Keratinocyte (primary cell): ENCODE measurements at regions not wholly inside any gene's neighbourhood (a gene's known extent, or its start where the extent isn't known, plus 50 kb on each side); places are given as distances from the start of the nearest gene placed in this dataset.

ENCODE experiments used
- DNase-seq: peaks from one replicate; pipeline ENCODE4 v3.0.0-alpha.2; 2011; ENCODE audit warnings: low read depth, missing footprints, low spot score
- FAIRE-seq: peaks from 2 replicates; lab custom pipeline; 2011; peaks lifted over from hg19 to GRCh38; lab: Jason Lieb, UNC
- H2AFZ ChIP-seq: 2 replicates; pipeline ENCODE4 v1.6.0; 2012; ENCODE audit warnings: low read length, control low read depth, inconsistent platforms; ENCODE audit not compliant: control insufficient read depth
- H3K27ac ChIP-seq: 2 replicates; pipeline ENCODE4 v1.5.1; 2011; ENCODE audit warnings: low read length; ENCODE audit not compliant: control insufficient read depth, insufficient read depth
- H3K27me3 ChIP-seq: 3 replicates; pipeline ENCODE4 v1.6.0; 2011; ENCODE audit warnings: low read length; ENCODE audit not compliant: control insufficient read depth, insufficient read depth; ENCODE audit errors: extremely low read depth
- H3K36me3 ChIP-seq, 2 experiments: 2 replicates in 1 of 2; 3 replicates in 1 of 2; pipeline ENCODE4 v1.5.1; 2011; ENCODE audit warnings: low read length in 2 of 2, mild to moderate bottlenecking in 1 of 2; ENCODE audit not compliant: control insufficient read depth in 2 of 2, insufficient read depth in 2 of 2; ENCODE audit errors: extremely low read depth in 1 of 2
- H3K4me1 ChIP-seq: 3 replicates; pipeline ENCODE4 v1.5.1; 2011; ENCODE audit warnings: low read length; ENCODE audit not compliant: control insufficient read depth, insufficient read depth; ENCODE audit errors: extremely low read depth
- H3K4me2 ChIP-seq: 3 replicates; pipeline ENCODE4 v1.6.0; 2011; ENCODE audit warnings: low read depth, low read length; ENCODE audit not compliant: control insufficient read depth, insufficient read depth; ENCODE audit errors: extremely low read depth
- H3K4me3 ChIP-seq, 3 experiments: fragments of 200-600 bp in 1 of 3; sonication (generic) in 1 of 3; 2 replicates in 2 of 3; 3 replicates in 1 of 3; pipeline ENCODE4 v1.5.1; 2011 to 2016; ENCODE audit warnings: low read length in 3 of 3, mild to moderate bottlenecking in 3 of 3, control low read depth in 2 of 3, inconsistent platforms in 1 of 3, low read depth in 1 of 3, mixed read lengths in 1 of 3, mixed run types in 1 of 3, moderate library complexity in 1 of 3; ENCODE audit not compliant: control insufficient read depth in 2 of 3, insufficient read depth in 2 of 3; ENCODE audit errors: extremely low read depth in 1 of 3
- H3K79me2 ChIP-seq: 2 replicates; pipeline ENCODE4 v1.6.0; 2012; ENCODE audit warnings: low read length; ENCODE audit not compliant: control insufficient read depth, insufficient read depth
- H3K9ac ChIP-seq: 3 replicates; pipeline ENCODE4 v1.6.0; 2011; ENCODE audit warnings: low read length; ENCODE audit not compliant: control insufficient read depth, insufficient read depth; ENCODE audit errors: extremely low read depth
- H3K9me1 ChIP-seq: 3 replicates; pipeline ENCODE4 v1.6.0; 2011; ENCODE audit warnings: low read length; ENCODE audit not compliant: control insufficient read depth, insufficient read depth; ENCODE audit errors: extremely low read depth
- H3K9me3 ChIP-seq: 2 replicates; pipeline ENCODE4 v1.5.1; 2012; ENCODE audit warnings: low read depth, low read length; ENCODE audit not compliant: control insufficient read depth
- H4K20me1 ChIP-seq: 3 replicates; pipeline ENCODE4 v1.6.0; 2011; ENCODE audit warnings: low read length; ENCODE audit not compliant: control insufficient read depth, insufficient read depth; ENCODE audit errors: extremely low read depth
- EZH2 ChIP-seq: IDR thresholded peaks from one replicate; pipeline ENCODE4 v1.6.1; 2012; ENCODE audit warnings: inconsistent platforms, mild to moderate bottlenecking, low read length, moderate library complexity
- dilution Hi-C: fragments of 300-500 bp; cut with MboI; formaldehyde crosslinking; loops from one replicate; pipeline ENCODE4 v1.7.0; 2020; ENCODE audit warnings: low sequenced_read_pairs; ENCODE audit not compliant: extremely low pct_ligation_motif_present
- TF ChIP-seq, protein P1 (sequence below), 3 experiments: IDR thresholded peaks in 1 of 3; conservative IDR thresholded peaks in 1 of 3; optimal IDR thresholded peaks in 1 of 3; 2 replicates in 2 of 3; 3 replicates in 1 of 3; pipeline versions ENCODE3 to v1.5.1; 2011; ENCODE audit warnings: low read length in 3 of 3, mild to moderate bottlenecking in 3 of 3, moderate library complexity in 2 of 3, control low read depth in 1 of 3, inconsistent platforms in 1 of 3; ENCODE audit not compliant: insufficient read depth in 2 of 3; ENCODE audit errors: extremely low read depth in 1 of 3

DNA sequence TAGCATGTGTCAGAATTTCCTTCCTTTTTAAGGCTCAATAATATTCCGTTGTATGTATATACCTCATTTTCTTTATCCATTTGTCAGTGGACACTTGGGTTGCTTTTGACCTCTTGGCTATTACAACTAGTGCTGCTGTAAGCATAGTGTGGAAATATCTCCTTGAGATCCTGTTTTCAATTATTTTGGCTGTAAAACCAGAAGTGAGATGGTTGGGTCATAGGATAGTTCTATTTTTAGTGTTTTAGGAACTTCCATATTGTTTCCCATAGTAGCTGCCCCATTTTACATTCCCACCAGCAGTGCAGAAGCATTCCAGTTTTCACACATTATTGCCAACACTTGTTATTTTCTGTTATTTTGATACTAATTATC, 70.4 kb upstream of the C15orf39 start:
- Histone ChIP-seq H3K9me3 (no peaks in the 10 kb centered on the region), H3K27ac (no peak overlapping the region), H3K36me3 (no peaks in the 10 kb centered on the region), H2AFZ (no peak overlapping the region), H3K9ac (no peak overlapping the region), H3K27me3 (no peaks in the 10 kb centered on the region), H4K20me1 (no peaks in the 10 kb centered on the region), H3K9me1 (no peaks in the 10 kb centered on the region), H3K4me1 (no peaks in the 10 kb centered on the region), H3K79me2 (no peaks in the 10 kb centered on the region), H3K4me2 (no peak overlapping the region), H3K4me3 (no peak overlapping the region)
- DNase-seq = no peak
- no peak for TF ChIP-seq EZH2
- TF ChIP-seq, protein P1, sequence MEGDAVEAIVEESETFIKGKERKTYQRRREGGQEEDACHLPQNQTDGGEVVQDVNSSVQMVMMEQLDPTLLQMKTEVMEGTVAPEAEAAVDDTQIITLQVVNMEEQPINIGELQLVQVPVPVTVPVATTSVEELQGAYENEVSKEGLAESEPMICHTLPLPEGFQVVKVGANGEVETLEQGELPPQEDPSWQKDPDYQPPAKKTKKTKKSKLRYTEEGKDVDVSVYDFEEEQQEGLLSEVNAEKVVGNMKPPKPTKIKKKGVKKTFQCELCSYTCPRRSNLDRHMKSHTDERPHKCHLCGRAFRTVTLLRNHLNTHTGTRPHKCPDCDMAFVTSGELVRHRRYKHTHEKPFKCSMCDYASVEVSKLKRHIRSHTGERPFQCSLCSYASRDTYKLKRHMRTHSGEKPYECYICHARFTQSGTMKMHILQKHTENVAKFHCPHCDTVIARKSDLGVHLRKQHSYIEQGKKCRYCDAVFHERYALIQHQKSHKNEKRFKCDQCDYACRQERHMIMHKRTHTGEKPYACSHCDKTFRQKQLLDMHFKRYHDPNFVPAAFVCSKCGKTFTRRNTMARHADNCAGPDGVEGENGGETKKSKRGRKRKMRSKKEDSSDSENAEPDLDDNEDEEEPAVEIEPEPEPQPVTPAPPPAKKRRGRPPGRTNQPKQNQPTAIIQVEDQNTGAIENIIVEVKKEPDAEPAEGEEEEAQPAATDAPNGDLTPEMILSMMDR (optimal IDR thresholded peaks at IDR 0.05 in 1 of 3, IDR thresholded peaks at IDR 0.05 in 1 of 3, conservative IDR thresholded peaks at IDR 0.05 in 1 of 3; ENCODE audit: extremely low read depth in 1 of 3, insufficient read depth in 2 of 3, low read length in 3 of 3) = no peak
- FAIRE-seq = no peak
- dilution Hi-C loops = no loop called here

- FAIRE-seq = no peak
Observed at GRCh38 chr15:75134748-75135147, 66.9 kb upstream of the C15orf39 start.

More at GRCh38 chr15:75134748-75135147, 66.9 kb upstream of the C15orf39 start:
- Histone ChIP-seq H3K4me1 (no peaks in the 10 kb centered on the region), H3K4me2 (no peak overlapping the region), H3K9me1 (no peaks in the 10 kb centered on the region), H3K79me2 (no peaks in the 10 kb centered on the region), H4K20me1 (no peaks in the 10 kb centered on the region), H3K36me3 (no peaks in the 10 kb centered on the region), H3K9ac (no peak overlapping the region), H2AFZ (no peak overlapping the region), H3K9me3 (no peaks in the 10 kb centered on the region), H3K27ac (no peak overlapping the region), H3K27me3 (peaks cover 7% of the 10 kb centered on the region), H3K4me3 (no peak overlapping the region)
- DNase-seq = no peak
- dilution Hi-C loops = no loop called here
- TF ChIP-seq, protein P1 (optimal IDR thresholded peaks at IDR 0.05 in 1 of 3, IDR thresholded peaks at IDR 0.05 in 1 of 3, conservative IDR thresholded peaks at IDR 0.05 in 1 of 3; ENCODE audit: extremely low read depth in 1 of 3, insufficient read depth in 2 of 3, low read length in 3 of 3) = no peak
- no peak for TF ChIP-seq EZH2
